GM19324 (cell line): ENCODE measurements at regions not wholly inside any gene's neighbourhood (a gene's known extent, or its start where the extent isn't known, plus 50 kb on each side); places are given as distances from the start of the nearest gene placed in this dataset.
"Not testable (repeated sequence)": the region's sequence is repeated elsewhere in the genome, so short reads cannot be mapped to it uniquely, and the experiment has no call there.

ENCODE experiments used
- ATAC-seq: cut with Tn5 transposase; IDR thresholded peaks from one replicate; pipeline ENCODE4 v1.9.1; 2021; ENCODE audit warnings: mild to moderate bottlenecking, moderate library complexity; ENCODE audit not compliant: unreplicated experiment, low FRiP score

DNA sequence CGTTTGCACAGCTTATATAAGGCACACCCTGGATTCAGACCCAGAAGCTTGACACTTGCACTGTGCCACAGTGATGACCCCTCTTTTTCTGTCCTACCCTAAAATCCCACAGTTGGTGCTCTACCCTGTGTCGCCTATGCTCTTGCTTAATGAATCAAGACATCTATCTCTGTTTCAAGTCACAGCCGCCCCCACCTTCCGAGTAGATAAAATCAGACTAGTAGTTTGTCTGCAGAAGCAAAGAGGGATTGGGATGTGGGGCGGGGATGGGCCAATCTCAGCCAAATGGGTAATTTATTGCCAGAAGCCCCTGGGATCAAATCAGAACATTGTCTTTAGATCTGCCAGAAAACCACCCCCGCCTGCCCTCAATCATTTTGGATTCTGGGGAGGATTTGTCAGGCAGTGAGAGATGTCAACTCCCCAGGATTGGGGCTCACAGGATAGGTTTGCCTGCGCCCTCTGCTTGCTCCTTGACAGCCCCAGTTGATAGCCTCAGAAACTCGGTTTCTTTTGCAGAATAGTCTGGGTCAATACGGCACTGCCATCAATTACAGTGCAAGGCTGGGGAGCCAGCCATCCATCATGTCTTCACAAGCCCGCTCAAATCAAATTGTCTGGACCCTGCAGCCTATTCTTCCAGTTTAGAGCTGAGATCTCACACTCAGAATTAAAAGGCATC, 520.8 kb downstream of the GRIN2A start:
- no peak for ATAC-seq

DNA sequence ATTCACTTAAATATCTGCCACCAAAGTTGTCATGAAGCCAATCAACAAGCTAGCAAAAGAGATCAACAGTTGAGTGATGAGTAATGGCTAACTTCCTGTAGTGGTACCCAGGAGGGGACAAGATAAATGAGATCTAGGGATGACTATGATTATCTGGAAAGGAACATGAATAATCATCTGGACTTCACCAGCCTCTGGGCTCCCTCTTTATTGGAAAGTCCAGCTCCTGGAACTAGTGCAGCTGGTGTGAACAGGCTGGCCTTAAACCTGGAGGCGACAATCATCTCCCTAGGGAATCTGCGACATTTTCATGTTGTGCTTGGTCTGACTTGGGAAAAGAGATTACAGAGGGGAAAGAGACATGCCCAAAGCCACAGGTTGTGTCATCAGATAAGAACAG, 518.6 kb downstream of the GRIN2A start:
- ATAC-seq, result no peak

DNA sequence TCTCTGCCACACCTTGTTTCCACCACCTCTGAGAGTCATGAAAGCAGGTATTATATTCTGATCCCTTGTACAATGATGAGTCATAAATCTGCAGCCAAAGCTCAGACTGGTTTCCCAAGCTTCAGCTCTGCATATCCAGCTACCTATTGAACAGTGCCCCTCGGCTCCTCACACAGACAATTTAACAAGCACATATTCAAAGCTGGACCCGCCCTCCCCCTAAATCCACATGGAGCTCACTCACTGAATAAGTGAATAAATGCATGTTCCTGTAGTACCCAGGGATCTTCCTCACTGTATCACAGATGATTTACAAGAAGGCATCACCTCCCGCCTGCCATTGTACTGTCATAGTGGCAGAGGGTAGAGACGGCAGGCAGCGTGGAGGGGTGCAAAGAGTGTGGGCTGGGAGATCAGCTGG, 516.4 kb downstream of the GRIN2A start:
- no peak for ATAC-seq

DNA sequence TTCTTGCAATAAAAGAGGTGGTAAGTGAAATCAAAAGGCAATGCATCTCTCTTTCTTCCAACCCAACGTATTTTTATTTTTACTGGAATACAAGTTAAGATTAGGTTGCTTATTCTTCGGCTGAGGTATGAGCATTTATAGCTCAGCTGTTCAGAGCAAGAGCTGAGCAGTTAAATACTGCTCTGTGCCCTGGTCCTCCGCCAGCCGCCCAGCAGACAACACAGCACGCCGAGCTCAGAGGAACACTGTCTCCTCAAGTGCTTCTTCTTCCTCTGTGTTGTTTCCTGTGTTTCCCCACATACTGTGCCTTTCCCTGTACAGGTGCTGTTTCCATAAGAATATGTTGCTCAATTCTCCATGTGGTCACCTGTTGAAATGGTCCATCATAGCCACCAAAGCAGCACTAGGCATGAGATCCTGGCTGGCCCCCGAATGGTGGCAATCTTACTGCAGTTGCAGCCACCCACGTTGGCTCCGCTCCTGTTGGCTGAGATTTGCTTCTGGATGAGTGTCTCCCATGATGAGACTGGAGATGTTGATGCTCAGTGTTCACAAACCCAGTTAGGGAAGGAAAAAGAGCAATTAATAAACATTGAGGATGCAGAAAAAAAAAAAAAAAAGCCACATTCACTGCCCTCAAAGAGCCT, 515.3 kb downstream of the GRIN2A start:
- no peak for ATAC-seq

DNA sequence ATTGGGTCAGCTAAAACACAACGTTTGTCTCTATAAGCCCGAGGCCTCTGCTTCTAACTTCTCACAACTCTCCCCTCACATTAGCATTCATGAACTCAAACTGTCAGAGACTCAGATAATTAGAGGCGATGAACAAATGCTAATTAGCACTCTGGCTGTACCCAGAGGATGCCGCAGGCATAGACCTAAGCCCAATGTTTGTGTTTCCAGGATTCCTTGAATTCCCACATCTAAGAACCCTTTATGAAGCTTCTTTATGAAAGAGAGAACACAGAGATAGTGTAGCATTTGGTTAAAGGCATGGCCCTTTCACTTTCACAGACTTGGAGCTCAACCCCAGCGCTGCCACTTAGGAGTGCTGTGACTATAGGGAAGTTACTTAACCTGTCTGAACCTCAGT, 512.2 kb downstream of the GRIN2A start:
- no peak for ATAC-seq

DNA sequence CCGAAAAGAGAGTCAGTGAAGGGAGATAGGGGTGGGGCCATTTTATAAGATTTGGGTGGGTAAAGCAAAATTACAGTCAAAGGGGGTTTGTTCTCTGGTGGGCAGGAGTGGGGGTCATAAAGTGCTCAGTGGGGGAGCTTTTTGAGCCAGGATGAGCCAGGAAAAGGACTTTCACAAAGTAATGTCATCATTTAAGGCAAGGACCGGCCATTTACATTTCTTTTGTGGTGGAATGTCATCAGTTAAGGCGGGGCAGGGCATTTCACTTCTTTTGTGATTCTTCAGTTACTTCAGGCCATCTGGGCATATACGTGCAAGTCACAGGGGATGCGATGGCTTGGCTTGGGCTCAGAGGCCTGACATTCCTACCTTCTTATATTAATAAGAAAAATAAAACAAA, 511.6 kb downstream of the GRIN2A start:
- ATAC-seq, result not testable (repeated sequence)

DNA sequence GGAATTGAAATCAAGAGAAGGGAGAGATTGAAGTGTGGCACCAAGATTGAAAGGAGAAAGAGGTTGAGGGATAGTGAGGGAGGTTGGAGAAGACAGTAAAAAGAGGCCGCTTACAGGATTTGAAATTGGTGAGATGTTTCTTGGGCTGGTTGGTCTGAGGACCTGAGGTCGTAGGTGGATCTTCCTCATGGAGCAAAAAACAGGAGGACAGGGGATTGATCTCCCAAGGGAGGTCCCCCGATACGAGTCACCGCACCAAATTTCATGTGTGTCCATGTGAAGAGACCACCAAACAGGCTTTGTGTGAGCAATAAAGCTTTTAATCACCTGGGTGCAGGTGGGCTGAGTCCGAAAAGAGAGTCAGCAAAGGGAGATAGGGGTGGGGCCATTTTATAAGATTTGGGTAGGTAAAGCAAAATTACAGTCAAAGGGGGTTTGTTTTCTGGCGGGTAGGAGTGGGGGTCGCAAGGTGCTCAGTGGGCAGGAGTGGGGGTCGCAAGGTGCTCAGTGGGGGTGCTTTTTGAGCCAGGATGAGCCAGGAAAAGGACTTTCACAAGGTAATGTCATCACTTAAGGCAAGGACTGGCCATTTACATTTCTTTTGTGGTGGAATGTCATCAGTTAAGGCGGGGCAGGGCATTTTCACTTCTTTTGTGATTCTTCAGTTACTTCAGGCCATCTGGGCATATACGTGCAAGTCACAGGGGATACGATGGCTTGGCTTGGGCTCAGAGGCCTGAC, 505.5 kb downstream of the GRIN2A start:
- not testable (repeated sequence) for ATAC-seq

DNA sequence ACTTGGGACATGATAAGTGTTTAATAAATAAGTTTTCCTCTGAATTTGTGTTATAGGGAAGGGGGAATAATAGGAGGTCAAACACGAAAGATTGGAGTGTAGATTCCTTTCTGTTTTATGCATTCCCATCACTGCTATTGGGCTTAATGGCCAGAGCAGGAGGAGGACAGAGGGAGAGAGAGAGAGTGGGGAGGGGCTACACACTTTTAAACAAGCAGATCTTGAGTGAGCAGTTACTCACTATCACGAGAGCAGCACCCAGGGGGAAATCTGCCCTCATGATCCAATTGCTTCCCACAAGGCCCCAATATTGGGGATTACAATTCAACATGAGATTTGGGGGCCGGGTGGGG, 505.0 kb downstream of the GRIN2A start:
- ATAC-seq, result no peak

DNA sequence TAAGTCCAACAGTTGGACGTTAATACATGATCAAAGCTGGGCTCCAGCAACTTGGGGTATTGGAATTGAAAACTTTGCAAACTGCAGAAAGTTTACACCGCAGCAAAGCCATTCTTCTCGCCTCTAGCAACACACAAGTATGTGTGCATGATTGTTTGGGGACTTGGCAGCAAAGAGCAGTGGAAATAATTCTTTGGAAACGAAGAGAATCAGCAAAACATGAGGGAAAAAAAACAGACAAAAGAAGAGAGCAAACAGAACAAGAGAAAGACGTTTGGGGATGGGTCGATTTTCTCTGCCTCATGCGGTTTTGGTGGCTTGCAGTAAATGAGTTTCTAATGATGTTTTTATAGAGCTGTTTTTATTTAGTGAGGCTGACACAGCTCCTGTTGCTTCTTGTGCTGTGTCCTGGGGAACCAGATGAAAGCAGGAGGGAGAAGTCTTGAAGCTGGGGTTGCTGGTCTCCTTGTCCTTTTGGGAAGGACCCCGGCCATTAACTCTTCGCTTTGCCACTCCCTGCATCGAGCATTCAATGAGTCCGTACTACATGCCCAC, 502.9 kb downstream of the GRIN2A start:
- no peak for ATAC-seq

DNA sequence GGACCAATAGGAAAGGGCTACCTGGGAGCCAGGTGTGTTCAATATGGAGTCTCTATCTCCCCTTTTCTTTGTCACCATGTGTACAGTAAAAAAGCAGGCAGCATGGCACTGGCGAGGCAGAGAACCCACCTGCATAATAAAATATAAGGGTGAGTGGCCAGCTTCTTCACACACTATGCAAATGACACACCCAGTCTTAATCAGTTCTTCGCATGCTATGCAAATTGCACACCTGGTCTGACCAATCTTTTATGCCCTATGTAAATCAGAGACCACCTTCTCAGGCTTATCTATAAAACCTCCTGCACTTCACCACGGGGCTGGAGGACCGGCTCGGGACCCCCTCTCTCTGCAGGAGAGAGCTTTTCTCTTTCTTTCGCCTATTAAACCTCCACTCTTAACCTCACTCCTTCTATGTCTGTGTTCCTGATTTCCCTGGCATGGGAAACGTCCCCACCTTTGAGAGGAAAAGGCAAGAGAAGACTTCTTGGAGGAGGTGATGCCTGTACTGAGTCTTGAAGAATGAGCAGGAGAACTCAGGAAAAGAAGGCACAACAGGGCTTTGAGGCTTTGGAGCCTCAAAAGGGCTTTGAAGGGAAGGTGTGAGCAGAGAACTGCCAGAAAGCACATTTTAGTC, 502.1 kb downstream of the GRIN2A start:
- ATAC-seq, result no peak

DNA sequence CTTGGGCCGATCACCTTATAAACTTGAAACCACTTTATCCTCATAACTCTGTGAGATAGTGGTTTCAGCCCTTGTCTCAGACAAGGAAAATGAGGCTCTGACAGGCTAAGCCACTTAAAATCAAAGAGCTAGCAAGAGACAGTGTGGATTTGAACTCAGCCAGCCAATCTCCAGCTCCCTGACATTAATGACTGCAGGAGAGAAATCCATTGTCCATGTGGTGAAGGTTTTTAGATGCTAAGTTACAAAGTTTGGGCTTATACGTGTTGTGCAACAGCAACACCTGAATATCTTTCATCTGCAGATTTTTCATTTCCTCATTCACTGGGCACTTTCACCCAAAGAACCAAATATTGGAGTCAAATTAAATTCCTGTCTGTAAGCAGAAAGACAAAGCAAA, 501.3 kb downstream of the GRIN2A start:
- no peak for ATAC-seq

DNA sequence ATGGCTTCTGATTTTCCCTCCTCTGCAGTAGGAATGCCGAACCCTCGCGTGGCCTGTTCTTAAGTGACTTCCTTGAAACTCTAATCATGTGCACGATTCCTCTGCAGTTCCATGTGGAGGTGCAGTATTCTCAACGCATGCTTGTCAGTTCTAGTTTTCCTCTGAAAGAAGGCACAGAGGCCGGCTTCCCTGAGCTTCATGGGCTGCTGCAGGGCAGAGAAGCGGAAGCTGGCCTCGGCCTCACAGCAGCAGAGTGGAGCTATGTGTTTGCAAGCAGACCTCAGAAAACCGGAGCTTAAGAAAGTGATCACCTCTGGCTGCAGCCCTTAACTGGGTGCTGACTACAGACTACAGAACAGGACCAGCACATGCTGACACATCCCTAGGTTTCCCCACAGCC, 500.7 kb downstream of the GRIN2A start:
- ATAC-seq, result no peak

DNA sequence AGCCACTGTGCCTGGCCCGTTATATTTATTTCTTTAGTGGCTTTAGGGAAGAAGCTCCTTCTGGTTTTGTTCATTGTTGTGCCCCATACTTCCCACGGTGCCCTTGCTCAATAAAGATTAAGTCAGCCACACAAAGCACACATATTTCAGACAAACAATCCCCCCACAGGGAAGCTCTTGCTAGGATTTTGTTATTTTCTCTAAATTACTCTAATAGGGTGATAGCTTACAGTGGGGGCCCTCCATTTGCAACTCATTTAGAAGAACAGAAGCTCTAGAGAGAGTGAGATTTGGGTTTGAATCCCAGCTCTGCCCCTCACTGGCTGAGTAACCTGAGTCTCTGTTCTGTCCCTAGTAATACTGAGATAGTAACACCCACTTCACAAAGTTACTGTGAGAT, 499.9 kb downstream of the GRIN2A start:
- no peak for ATAC-seq

DNA sequence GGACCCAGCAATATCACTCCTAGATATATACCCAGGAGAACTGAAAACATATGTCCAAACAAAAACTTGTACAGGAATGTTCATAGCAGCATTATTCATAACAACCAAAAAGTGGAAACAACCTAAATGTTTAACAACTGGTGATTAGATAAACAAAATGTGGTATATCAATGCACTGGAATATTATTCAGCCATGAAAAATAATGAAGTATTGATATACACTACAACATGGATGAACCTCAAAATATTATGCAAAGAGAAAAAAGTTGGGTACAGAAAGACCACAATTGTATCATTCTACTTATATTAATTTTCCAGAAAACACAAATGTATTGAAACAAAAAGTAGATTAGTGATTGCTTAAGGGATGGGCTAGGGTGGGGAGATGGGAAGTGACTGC, 498.6 kb downstream of the GRIN2A start:
- ATAC-seq, result no peak

DNA sequence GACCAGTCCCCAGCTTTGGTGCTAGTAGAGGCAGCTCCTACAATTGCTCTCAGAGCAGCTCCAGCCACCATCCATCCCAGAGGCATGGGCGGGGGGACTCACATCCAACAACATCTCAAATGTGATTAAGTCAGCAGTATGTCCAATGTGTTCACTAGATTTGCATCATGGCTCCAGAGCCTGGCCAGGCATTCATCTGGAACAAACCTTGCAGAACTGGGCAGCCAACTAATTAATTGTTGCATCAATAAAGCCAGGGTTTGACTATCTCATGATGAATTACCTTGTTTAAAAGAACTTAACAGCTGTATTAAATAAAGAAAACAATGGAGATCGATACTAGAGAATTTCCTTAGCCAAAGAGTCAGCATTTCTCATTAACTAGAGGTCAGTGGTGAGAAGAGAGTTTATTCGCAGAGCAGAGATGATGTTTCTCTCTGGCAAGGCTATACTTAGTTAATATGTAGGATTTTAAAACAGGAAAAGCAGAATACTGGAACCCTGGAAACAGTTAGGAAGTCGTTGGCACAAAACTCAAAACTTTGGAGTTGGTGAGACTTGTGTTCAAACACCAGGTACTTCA, 494.4 kb downstream of the GRIN2A start:
- no peak for ATAC-seq

DNA sequence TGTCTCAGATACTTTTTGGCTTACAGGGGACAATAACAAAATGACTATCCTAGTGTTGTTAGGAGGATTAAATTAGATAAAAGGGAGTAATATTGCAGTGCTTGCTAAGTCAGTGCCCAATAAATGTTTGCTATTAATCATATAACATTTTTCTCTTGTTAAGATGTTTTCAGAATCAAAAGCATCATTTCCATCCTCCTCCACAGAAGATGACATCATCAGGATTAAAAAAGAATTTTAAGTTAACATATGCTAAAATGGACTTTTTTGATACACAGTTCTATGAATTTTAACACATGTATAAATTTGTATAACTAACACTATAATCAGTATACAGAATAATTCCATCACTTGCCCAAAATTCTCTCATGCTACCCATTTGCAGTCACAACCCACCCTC, 492.6 kb downstream of the GRIN2A start:
- ATAC-seq, result no peak

DNA sequence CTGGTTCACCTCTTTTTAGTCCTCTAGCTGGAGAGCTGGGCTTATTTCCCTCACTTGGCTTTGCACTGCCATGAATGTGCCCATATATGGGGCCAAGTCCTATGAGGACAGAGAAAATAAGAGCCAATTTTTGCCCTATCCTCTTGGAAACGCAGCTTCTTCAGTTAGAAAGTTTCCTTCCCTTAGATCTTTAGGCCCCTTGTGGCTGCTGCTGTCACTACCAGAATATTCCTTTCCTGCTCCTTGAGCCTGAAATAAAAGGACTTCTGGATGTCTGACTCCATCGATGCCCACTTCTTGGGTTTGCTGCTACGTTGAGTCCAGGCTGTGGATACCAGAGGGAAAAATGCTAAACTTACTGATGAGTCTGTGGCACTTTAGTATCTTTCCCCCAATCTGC, 487.1 kb downstream of the GRIN2A start:
- ATAC-seq, result no peak
